ENCODE measurements at regions not wholly inside any gene's neighbourhood (a gene's known extent, or its start where the extent isn't known, plus 50 kb on each side); places are given as distances from the start of the nearest gene placed in this dataset.

DNA sequence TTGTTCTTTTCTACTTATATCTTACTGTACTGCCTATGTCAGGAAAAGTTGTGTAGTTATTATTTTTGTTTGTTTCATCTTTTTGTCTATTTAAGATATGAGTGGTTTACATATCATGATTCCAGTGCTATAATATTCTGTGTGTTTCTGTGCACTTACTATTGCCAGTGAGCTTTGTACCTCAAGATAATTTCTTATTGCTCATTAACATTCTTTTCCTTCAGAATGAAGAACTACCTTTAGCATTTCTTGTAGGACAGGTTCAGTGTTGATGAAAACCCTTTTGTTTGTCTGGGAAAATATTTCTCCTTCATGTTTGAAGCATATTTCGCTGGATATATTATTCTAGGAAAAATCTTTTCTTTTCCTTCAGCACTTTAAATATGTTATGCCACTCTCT is 452.7 kb upstream of the FAT3 start:
- TF ChIP-seq, protein P1, sequence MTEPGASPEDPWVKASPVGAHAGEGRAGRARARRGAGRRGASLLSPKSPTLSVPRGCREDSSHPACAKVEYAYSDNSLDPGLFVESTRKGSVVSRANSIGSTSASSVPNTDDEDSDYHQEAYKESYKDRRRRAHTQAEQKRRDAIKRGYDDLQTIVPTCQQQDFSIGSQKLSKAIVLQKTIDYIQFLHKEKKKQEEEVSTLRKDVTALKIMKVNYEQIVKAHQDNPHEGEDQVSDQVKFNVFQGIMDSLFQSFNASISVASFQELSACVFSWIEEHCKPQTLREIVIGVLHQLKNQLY (CRISPR knock-in tag; IDR thresholded peaks at IDR 0.05): no peak
- TF ChIP-seq, protein P2, sequence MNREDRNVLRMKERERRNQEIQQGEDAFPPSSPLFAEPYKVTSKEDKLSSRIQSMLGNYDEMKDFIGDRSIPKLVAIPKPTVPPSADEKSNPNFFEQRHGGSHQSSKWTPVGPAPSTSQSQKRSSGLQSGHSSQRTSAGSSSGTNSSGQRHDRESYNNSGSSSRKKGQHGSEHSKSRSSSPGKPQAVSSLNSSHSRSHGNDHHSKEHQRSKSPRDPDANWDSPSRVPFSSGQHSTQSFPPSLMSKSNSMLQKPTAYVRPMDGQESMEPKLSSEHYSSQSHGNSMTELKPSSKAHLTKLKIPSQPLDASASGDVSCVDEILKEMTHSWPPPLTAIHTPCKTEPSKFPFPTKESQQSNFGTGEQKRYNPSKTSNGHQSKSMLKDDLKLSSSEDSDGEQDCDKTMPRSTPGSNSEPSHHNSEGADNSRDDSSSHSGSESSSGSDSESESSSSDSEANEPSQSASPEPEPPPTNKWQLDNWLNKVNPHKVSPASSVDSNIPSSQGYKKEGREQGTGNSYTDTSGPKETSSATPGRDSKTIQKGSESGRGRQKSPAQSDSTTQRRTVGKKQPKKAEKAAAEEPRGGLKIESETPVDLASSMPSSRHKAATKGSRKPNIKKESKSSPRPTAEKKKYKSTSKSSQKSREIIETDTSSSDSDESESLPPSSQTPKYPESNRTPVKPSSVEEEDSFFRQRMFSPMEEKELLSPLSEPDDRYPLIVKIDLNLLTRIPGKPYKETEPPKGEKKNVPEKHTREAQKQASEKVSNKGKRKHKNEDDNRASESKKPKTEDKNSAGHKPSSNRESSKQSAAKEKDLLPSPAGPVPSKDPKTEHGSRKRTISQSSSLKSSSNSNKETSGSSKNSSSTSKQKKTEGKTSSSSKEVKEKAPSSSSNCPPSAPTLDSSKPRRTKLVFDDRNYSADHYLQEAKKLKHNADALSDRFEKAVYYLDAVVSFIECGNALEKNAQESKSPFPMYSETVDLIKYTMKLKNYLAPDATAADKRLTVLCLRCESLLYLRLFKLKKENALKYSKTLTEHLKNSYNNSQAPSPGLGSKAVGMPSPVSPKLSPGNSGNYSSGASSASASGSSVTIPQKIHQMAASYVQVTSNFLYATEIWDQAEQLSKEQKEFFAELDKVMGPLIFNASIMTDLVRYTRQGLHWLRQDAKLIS (CRISPR knock-in tag; IDR thresholded peaks at IDR 0.05; ENCODE audit: borderline replicate concordance): no peak
- TF ChIP-seq SMAD3 (CRISPR knock-in tag; IDR thresholded peaks at IDR 0.05; ENCODE audit: borderline replicate concordance): no peak
